Mucosa of rectum (tissue), 2 donors: ENCODE measurements at regions not wholly inside any gene's neighbourhood (a gene's known extent, or its start where the extent isn't known, plus 50 kb on each side); places are given as distances from the start of the nearest gene placed in this dataset.
"Not testable (repeated sequence)": the region's sequence is repeated elsewhere in the genome, so short reads cannot be mapped to it uniquely, and the experiment has no call there.

Experiments used
- H3K27ac ChIP-seq, 2 donors: one replicate each; pipeline ENCODE4 v1.7.0; 2013; ENCODE audit warnings: inconsistent platforms in 2 of 2, low read depth in 2 of 2, low read length in 2 of 2
- H3K27me3 ChIP-seq, 2 donors: one replicate each; pipeline ENCODE4 v1.7.0; 2013; ENCODE audit warnings: low read length in 2 of 2; ENCODE audit not compliant: control insufficient read depth in 2 of 2, insufficient read depth in 2 of 2
- H3K36me3 ChIP-seq, 2 donors: one replicate each; pipeline ENCODE4 v1.7.0; 2013; ENCODE audit warnings: low read length in 2 of 2; ENCODE audit not compliant: control insufficient read depth in 2 of 2, insufficient read depth in 2 of 2
- H3K4me1 ChIP-seq, 2 donors: one replicate each; pipeline ENCODE4 v1.7.0; 2013; ENCODE audit warnings: low read length in 2 of 2, mild to moderate bottlenecking in 1 of 2; ENCODE audit not compliant: control insufficient read depth in 2 of 2, insufficient read depth in 2 of 2
- H3K4me3 ChIP-seq, 2 donors: one replicate each; pipeline ENCODE4 v1.7.0; 2013; ENCODE audit warnings: low read length in 2 of 2
- H3K9ac ChIP-seq, 2 donors: one replicate each; pipeline ENCODE4 v1.7.0; 2013; ENCODE audit warnings: low read length in 2 of 2, low read depth in 1 of 2, mild to moderate bottlenecking in 1 of 2
- H3K9me3 ChIP-seq, 2 donors: one replicate each; pipeline ENCODE4 v1.7.0; 2013; ENCODE audit warnings: low read length in 2 of 2; ENCODE audit not compliant: control insufficient read depth in 2 of 2
- donor health status: healthy.
- donor health status: Normal muscosa, but diverticular disease.

DNA sequence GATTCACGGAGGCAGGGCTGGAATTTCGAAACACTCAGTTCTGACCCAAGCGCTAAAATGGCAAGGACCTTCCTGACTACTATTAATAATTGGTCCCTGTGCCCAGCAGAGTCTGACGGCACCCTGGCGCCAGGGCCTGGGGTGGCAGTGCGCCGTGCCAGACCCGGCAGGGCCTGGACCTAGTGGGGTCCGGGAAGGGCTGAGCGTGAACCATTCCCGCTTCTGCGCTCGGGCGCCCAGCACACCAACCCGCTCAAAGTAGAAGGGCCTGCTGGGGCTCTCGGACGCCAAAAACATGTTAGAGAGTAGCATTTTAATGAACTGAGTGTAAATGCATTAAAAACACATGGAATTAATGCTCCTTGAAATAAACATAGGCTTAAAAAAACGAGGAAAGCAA lies 346.7 kb upstream of the SFRP2 start:
- Histone ChIP-seq H3K9me3 (no peaks in the 10 kb centered on the region), H3K27ac (no peak overlapping the region), H3K36me3 (no peaks in the 10 kb centered on the region), H3K4me1 (no peaks in the 10 kb centered on the region), H3K9ac (no peak overlapping the region), H3K27me3 (no peaks in the 10 kb centered on the region), H3K4me3 (no peak overlapping the region)

DNA sequence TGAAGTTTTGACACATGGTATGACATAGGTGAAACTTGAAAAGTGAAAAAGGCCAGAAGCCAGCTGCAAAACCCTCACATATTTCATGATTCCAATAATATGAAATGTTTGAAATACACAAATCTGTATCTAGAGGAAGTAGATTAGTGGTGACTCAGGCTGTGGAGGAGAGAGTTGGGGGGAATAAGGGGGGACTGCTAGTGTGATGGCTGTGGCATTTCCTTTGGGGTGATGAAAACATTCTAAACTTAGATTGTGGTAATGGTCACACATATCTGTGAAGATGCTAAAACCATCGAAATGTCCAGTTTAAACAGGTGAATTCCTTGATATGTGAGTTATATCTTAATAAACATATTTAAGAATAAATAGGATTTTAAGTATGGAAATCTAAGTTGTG lies 343.5 kb upstream of the SFRP2 start:
- H3K9ac ChIP-seq, result no peak overlapping the region
- no peak overlapping the region for H3K4me3 ChIP-seq
- H3K36me3 ChIP-seq, result no peaks in the 10 kb centered on the region
- no peaks in the 10 kb centered on the region for H3K27me3 ChIP-seq
- no peaks in the 10 kb centered on the region for H3K4me1 ChIP-seq
- no peaks in the 10 kb centered on the region for H3K9me3 ChIP-seq
- H3K27ac ChIP-seq, result no peak overlapping the region

DNA sequence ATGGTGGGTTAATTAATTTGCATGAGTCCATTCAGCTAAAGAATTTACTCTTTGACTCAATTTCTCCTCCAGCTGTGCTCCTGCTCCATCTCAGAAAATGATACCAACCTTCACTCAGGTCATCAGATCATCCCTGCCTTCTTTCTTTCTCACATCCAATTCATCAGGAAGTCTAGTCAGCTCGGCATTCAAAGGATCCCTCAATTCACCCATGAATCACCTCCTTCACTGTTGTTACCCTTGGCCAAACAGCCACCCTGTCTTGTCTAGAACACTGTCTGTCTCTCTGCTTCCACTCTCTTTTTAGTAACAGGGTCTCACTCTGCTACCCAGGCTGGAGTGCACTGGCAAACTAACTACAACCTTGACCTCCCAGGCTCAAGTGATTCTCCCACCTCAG lies 337.4 kb upstream of the SFRP2 start:
- H3K36me3 ChIP-seq, result no peaks in the 10 kb centered on the region
- no peak overlapping the region for H3K27ac ChIP-seq
- no peaks in the 10 kb centered on the region for H3K27me3 ChIP-seq
- H3K9me3 ChIP-seq, result no peaks in the 10 kb centered on the region
- no peak overlapping the region for H3K4me3 ChIP-seq
- no peaks in the 10 kb centered on the region for H3K4me1 ChIP-seq
- no peak overlapping the region for H3K9ac ChIP-seq

DNA sequence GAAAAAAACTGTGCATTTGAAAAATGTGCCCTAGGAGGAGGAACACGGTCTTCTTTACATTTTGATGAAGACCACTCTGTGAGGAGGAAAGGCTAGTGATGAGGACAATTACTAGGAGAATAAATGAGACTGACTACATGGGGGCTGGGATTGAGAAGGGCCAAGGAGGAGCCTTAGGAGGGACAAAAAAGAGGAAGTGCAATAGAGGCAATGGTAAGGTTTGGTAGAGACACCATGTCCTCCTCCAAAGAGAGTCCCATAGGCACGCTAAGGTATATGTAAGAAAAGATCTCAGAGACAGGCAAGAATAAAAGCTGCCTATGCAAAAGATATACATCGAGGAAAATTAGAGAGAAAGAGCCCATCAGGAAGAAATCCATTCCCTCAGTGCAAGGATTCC lies 336.5 kb upstream of the SFRP2 start:
- H3K9me3 ChIP-seq, result no peaks in the 10 kb centered on the region
- H3K4me1 ChIP-seq, result no peaks in the 10 kb centered on the region
- no peak overlapping the region for H3K4me3 ChIP-seq
- no peaks in the 10 kb centered on the region for H3K27me3 ChIP-seq
- no peaks in the 10 kb centered on the region for H3K36me3 ChIP-seq
- no peak overlapping the region for H3K27ac ChIP-seq
- no peak overlapping the region for H3K9ac ChIP-seq

DNA sequence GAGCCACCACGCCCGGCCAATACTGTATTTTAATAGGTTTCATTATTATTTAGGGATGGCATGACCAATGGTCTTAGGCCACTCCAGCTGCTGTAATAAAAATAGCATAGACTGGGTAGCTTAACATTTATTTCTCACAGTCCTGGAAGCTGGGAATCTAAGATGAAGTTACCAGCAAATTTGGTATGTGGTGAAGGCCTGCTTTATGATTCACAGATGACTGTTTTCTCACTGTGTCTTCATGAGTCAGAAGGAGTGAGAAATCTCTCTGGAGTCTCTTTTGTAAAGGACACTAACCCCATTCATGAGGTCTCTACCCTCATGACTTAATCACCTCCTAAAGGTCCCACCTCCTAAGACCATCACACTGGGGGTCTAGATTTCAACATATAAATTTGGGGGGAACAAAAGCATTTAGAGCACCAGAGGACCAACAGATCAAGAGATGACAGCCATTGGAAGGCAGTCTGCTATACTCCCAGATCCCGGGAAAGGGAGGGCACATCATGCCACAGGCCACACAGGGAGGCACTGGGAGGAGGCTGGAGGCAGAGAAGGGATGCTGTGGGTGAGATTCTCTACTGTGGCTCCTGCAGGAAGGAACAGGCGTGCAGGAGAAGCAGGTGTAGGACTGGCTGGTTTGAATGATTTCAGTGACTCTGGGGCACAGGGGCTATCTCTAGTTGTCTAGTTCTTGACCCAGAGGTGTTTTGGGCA lies 335.8 kb upstream of the SFRP2 start:
- Histone ChIP-seq H3K4me1 (no peaks in the 10 kb centered on the region), H3K27me3 (no peaks in the 10 kb centered on the region), H3K9me3 (no peaks in the 10 kb centered on the region), H3K4me3 (no peak overlapping the region), H3K27ac (no peak overlapping the region), H3K36me3 (no peaks in the 10 kb centered on the region), H3K9ac (no peak overlapping the region)

DNA sequence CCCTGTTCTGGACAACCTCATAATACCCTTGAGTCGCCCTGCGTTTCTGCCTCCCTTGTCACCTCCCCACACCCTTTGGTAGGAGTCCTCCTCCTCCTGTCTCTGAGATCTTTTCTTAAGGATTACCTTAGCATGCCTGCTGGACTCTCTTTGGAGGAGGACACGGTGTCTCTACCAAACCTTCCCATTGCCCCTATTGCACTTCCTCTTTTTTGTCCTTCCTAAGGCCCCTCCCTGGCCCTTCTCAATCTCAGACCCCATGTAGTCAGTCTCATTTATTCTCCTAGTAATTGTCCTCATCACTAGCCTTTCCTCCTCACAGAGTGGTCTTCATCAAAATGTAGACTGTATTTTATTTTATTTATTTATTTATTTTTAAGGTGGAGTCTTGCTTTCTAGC lies 335.0 kb upstream of the SFRP2 start:
- Histone ChIP-seq H3K36me3 (no peaks in the 10 kb centered on the region), H3K9ac (no peak overlapping the region), H3K27ac (no peak overlapping the region), H3K9me3 (no peaks in the 10 kb centered on the region), H3K4me1 (no peaks in the 10 kb centered on the region), H3K27me3 (no peaks in the 10 kb centered on the region), H3K4me3 (no peak overlapping the region)

DNA sequence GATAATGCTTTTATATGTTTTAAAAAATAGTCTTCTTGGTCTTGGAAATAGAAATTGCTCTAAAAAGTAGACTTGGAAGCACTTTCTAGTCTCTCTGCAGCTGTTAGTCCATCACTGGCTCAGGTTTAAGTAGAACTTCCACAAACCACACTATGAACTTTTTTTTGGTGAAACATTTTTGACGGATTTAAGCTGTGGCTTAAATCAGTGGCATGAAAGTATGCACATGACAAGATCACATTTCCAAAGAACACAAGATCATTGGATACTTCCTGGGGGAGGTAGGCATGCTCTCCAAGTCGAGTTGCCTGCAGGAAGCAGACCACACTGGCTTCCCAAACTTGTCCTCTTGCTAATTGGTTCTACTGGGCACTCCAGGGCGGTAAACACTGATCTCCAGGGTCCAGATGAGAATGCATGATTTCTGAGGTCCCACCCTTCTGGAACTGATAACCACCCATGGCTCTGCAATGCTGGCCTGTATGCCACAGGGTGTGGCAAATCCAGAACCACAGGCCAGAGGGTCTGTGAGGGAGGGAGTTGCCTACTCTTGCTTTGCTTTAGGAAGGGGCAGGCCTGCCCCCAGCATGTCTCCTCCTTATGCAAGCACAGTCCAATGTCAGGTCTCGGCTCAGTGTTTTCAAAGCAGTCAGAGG lies 331.9 kb upstream of the SFRP2 start:
- Histone ChIP-seq H3K9ac (no peak overlapping the region), H3K9me3 (no peaks in the 10 kb centered on the region), H3K4me3 (no peak overlapping the region), H3K27ac (no peak overlapping the region), H3K27me3 (no peaks in the 10 kb centered on the region), H3K36me3 (no peaks in the 10 kb centered on the region), H3K4me1 (no peaks in the 10 kb centered on the region)

DNA sequence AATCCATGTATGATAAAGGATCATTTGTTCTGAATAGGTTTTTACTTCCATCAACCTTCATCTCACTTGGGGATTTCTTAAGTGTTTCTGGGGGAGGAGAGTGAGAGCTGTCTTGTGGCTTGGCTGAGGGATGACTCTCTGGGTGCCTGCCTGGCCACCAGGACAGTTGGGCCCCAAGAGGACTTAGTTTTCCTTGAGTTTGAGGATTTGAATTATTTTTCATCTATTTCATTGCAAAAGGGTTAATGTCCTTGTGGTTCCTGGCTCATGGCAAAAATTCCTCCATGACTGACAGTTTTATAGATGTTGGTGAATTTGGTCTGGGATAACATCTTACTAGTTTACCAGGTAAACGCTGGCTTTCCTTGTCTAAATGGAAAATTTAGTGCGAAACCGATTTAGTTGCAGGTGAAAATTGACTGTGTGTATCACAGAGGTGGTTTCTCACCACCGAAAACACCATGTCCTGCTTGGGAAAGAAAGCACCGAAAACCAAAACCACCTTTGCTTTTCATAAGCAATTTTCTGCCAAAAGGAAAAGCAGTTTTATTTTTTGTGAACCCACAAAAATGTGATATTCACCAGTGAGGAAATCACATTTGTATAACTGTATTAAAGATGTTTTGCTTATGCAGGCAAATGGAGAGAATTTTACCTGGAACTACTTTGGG lies 331.3 kb upstream of the SFRP2 start:
- no peak overlapping the region for H3K27ac ChIP-seq
- no peaks in the 10 kb centered on the region for H3K36me3 ChIP-seq
- H3K27me3 ChIP-seq, result no peaks in the 10 kb centered on the region
- H3K9me3 ChIP-seq, result no peaks in the 10 kb centered on the region
- no peak overlapping the region for H3K9ac ChIP-seq
- H3K4me1 ChIP-seq, result no peaks in the 10 kb centered on the region
- H3K4me3 ChIP-seq, result no peak overlapping the region

DNA sequence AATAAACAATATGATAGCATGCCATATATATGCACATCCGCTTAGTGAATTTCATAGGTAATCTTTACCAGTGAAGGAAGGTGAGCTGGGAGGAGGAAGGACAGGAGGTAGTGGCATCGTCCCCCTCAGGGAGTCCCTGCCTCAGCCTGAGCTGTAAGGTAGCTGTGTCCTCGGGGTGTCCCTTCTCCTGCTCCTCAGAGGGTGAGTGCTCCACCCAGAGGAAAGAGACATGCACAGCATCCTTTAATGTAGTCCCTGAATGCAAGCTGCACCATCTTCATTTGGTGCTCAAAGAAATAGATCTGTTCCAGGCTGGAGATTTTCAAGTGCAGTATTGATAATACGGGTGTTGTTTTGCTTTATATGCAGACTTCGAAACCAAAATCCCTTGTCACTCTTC lies 330.4 kb upstream of the SFRP2 start:
- H3K36me3 ChIP-seq, result no peaks in the 10 kb centered on the region
- H3K9ac ChIP-seq, result no peak overlapping the region
- H3K27ac ChIP-seq, result no peak overlapping the region
- no peaks in the 10 kb centered on the region for H3K27me3 ChIP-seq
- no peak overlapping the region for H3K4me3 ChIP-seq
- H3K4me1 ChIP-seq, result no peaks in the 10 kb centered on the region
- no peaks in the 10 kb centered on the region for H3K9me3 ChIP-seq

DNA sequence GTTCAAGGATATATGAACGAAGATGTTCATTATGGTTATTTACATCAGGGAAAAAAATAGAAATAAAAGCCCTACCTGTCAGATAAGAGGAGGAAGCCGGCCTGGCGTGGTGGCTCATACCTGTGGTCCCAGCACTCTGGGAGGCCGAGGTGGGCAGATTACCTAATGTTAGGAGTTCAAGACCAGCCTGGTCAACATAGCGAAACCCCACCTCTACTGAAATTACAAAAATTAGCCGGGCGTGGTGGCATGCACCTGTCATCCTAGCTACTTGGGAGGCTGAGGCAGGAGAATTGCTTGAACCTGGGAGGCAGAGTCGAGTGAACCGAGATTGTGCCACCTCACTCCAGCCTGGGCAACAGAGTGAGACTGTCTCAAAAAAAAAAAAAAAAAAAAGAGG lies 328.8 kb upstream of the SFRP2 start:
- not testable (repeated sequence) for H3K9ac ChIP-seq, H3K4me1 ChIP-seq, H3K27me3 ChIP-seq, H3K4me3 ChIP-seq, H3K27ac ChIP-seq, H3K9me3 ChIP-seq, H3K36me3 ChIP-seq
